ENCODE measurements at regions not wholly inside any gene's neighbourhood (a gene's known extent, or its start where the extent isn't known, plus 50 kb on each side); places are given as distances from the start of the nearest gene placed in this dataset.

- no peak for DNase-seq (ENCODE audit: low read depth, low spot score)
- no peak overlapping the region for H3K4me3 ChIP-seq (ENCODE audit: low read length)
These were observed 711.8 kb downstream of the DCDC2C start for GRCh38 chr2:4415171-4415570.

- no peak for DNase-seq (ENCODE audit: low read depth, low spot score)
- no peak overlapping the region for H3K4me3 ChIP-seq (ENCODE audit: low read length)
These were observed 712.5 kb downstream of the DCDC2C start for GRCh38 chr2:4415810-4416413.

GRCh38 chr2:4416431-4416830, 713.1 kb downstream of the DCDC2C start:
- DNase-seq (ENCODE audit: low read depth, low spot score) = no peak
- no peak overlapping the region for H3K4me3 ChIP-seq (ENCODE audit: low read length)

GRCh38 chr2:4417771-4418170, 714.4 kb downstream of the DCDC2C start:
- H3K4me3 ChIP-seq (ENCODE audit: low read length) = no peak overlapping the region
- no peak for DNase-seq (ENCODE audit: low read depth, low spot score)

- peak; percentile 11 for DNase-seq (ENCODE audit: low read depth, low spot score)
- no peak overlapping the region for H3K4me3 ChIP-seq (ENCODE audit: low read length)
These were observed 716.7 kb downstream of the DCDC2C start for GRCh38 chr2:4420032-4420431.

- no peak for DNase-seq (ENCODE audit: low read depth, low spot score)
- no peak overlapping the region for H3K4me3 ChIP-seq (ENCODE audit: low read length)
These were observed 720.8 kb downstream of the DCDC2C start for GRCh38 chr2:4424153-4424552.

- no peak for DNase-seq (ENCODE audit: low read depth, low spot score)
- H3K4me3 ChIP-seq (ENCODE audit: low read length) = no peak overlapping the region
These were observed 723.7 kb downstream of the DCDC2C start for GRCh38 chr2:4427083-4427482.

- no peak for DNase-seq (ENCODE audit: low read depth, low spot score)
- no peak overlapping the region for H3K4me3 ChIP-seq (ENCODE audit: low read length)
These were observed 742.4 kb downstream of the DCDC2C start for GRCh38 chr2:4445821-4446220.

GRCh38 chr2:4454907-4455306, 751.5 kb downstream of the DCDC2C start:
- no peak for DNase-seq (ENCODE audit: low read depth, low spot score)
- no peak overlapping the region for H3K4me3 ChIP-seq (ENCODE audit: low read length)

- no peak for DNase-seq (ENCODE audit: low read depth, low spot score)
- H3K4me3 ChIP-seq (ENCODE audit: low read length) = no peak overlapping the region
These were observed 752.2 kb downstream of the DCDC2C start for GRCh38 chr2:4455486-4456155.

GRCh38 chr2:4464634-4465266, 761.4 kb downstream of the DCDC2C start:
- DNase-seq (ENCODE audit: low read depth, low spot score) = no peak
- no peak overlapping the region for H3K4me3 ChIP-seq (ENCODE audit: low read length)

- no peak overlapping the region for H3K4me3 ChIP-seq (ENCODE audit: low read length)
- no peak for DNase-seq (ENCODE audit: low read depth, low spot score)
These were observed 762.3 kb downstream of the DCDC2C start for GRCh38 chr2:4465671-4466070.

GRCh38 chr2:4475618-4476017, 772.2 kb downstream of the DCDC2C start:
- no peak overlapping the region for H3K4me3 ChIP-seq (ENCODE audit: low read length)
- no peak for DNase-seq (ENCODE audit: low read depth, low spot score)

GRCh38 chr2:4483050-4483449, 779.7 kb downstream of the DCDC2C start:
- no peak overlapping the region for H3K4me3 ChIP-seq (ENCODE audit: low read length)
- DNase-seq (ENCODE audit: low read depth, low spot score) = no peak

GRCh38 chr2:4486971-4487370, 783.6 kb downstream of the DCDC2C start:
- no peak overlapping the region for H3K4me3 ChIP-seq (ENCODE audit: low read length)
- DNase-seq (ENCODE audit: low read depth, low spot score) = no peak

- no peak for DNase-seq (ENCODE audit: low read depth, low spot score)
- H3K4me3 ChIP-seq (ENCODE audit: low read length) = no peak overlapping the region
These were observed 796.1 kb downstream of the DCDC2C start for GRCh38 chr2:4499316-4500030.

- DNase-seq (ENCODE audit: low read depth, low spot score) = no peak
- H3K4me3 ChIP-seq (ENCODE audit: low read length) = no peak overlapping the region
These were observed 798.1 kb downstream of the DCDC2C start for GRCh38 chr2:4501525-4501924.

GRCh38 chr2:4502230-4502843, 799.0 kb downstream of the DCDC2C start:
- no peak for DNase-seq (ENCODE audit: low read depth, low spot score)
- no peak overlapping the region for H3K4me3 ChIP-seq (ENCODE audit: low read length)

GRCh38 chr2:4507661-4508060, 804.3 kb downstream of the DCDC2C start:
- DNase-seq (ENCODE audit: low read depth, low spot score) = no peak
- no peak overlapping the region for H3K4me3 ChIP-seq (ENCODE audit: low read length)

Measured in Jurkat, Clone E6-1 (cell line).